ENCODE measurements at regions not wholly inside any gene's neighbourhood (a gene's known extent, or its start where the extent isn't known, plus 50 kb on each side); places are given as distances from the start of the nearest gene placed in this dataset.
"Not testable (repeated sequence)": the region's sequence is repeated elsewhere in the genome, so short reads cannot be mapped to it uniquely, and the experiment has no call there.

- H3K4me3 ChIP-seq (replicated peaks; ENCODE audit: low read depth, low read length) = no peak overlapping the region
- TF ChIP-seq CTCF (IDR thresholded peaks at IDR 0.05; ENCODE audit: low read depth, low read length, missing control alignments) = no peak
- DNase-seq (ENCODE audit: extremely low read depth, low read depth) = no peak
These were observed 109.1 kb upstream of the TOPAZ1 start for GRCh38 chr3:44132593-44132992.

GRCh38 chr3:44136421-44136820 is 105.3 kb upstream of the TOPAZ1 start:
- no peak for TF ChIP-seq CTCF (IDR thresholded peaks at IDR 0.05; ENCODE audit: low read depth, low read length, missing control alignments)
- no peak overlapping the region for H3K4me3 ChIP-seq (replicated peaks; ENCODE audit: low read depth, low read length)
- peak; percentile 6 for DNase-seq (ENCODE audit: extremely low read depth, low read depth)

GRCh38 chr3:44146073-44146472 is 95.6 kb upstream of the TOPAZ1 start:
- no peak for DNase-seq (ENCODE audit: extremely low read depth, low read depth)
- H3K4me3 ChIP-seq (replicated peaks; ENCODE audit: low read depth, low read length) = no peak overlapping the region
- TF ChIP-seq CTCF (IDR thresholded peaks at IDR 0.05; ENCODE audit: low read depth, low read length, missing control alignments) = no peak

- H3K4me3 ChIP-seq (replicated peaks; ENCODE audit: low read depth, low read length) = no peak overlapping the region
- TF ChIP-seq CTCF (IDR thresholded peaks at IDR 0.05; ENCODE audit: low read depth, low read length, missing control alignments) = no peak
- no peak for DNase-seq (ENCODE audit: extremely low read depth, low read depth)
These were observed 81.9 kb upstream of the TOPAZ1 start for GRCh38 chr3:44159696-44160300.

- no peak overlapping the region for H3K4me3 ChIP-seq (replicated peaks; ENCODE audit: low read depth, low read length)
- TF ChIP-seq CTCF (IDR thresholded peaks at IDR 0.05; ENCODE audit: low read depth, low read length, missing control alignments) = no peak
- DNase-seq (ENCODE audit: extremely low read depth, low read depth) = no peak
These were observed 80.9 kb upstream of the TOPAZ1 start for GRCh38 chr3:44160818-44161217.

- TF ChIP-seq CTCF (IDR thresholded peaks at IDR 0.05; ENCODE audit: low read depth, low read length, missing control alignments) = no peak
- no peak overlapping the region for H3K4me3 ChIP-seq (replicated peaks; ENCODE audit: low read depth, low read length)
- DNase-seq (ENCODE audit: extremely low read depth, low read depth) = no peak
These were observed 69.8 kb upstream of the TOPAZ1 start for GRCh38 chr3:44171891-44172290.

GRCh38 chr3:44172701-44173100 is 69.0 kb upstream of the TOPAZ1 start:
- not testable (repeated sequence) for DNase-seq (ENCODE audit: extremely low read depth, low read depth)

More at GRCh38 chr3:44172701-44173100, 69.0 kb upstream of the TOPAZ1 start:
- H3K4me3 ChIP-seq (replicated peaks; ENCODE audit: low read depth, low read length) = not testable (repeated sequence)
